HG02588 (cell line): ENCODE measurements at regions not wholly inside any gene's neighbourhood (a gene's known extent, or its start where the extent isn't known, plus 50 kb on each side); places are given as distances from the start of the nearest gene placed in this dataset.

Experiments used
- ATAC-seq: cut with Tn5 transposase; IDR thresholded peaks from one replicate; pipeline ENCODE4 v1.9.1; 2021; ENCODE audit warnings: mild to moderate bottlenecking, moderate library complexity; ENCODE audit not compliant: unreplicated experiment

- ATAC-seq = no peak
Observed at GRCh38 chr3:127484601-127485388, 105.7 kb downstream of the TPRA1 start.

DNA sequence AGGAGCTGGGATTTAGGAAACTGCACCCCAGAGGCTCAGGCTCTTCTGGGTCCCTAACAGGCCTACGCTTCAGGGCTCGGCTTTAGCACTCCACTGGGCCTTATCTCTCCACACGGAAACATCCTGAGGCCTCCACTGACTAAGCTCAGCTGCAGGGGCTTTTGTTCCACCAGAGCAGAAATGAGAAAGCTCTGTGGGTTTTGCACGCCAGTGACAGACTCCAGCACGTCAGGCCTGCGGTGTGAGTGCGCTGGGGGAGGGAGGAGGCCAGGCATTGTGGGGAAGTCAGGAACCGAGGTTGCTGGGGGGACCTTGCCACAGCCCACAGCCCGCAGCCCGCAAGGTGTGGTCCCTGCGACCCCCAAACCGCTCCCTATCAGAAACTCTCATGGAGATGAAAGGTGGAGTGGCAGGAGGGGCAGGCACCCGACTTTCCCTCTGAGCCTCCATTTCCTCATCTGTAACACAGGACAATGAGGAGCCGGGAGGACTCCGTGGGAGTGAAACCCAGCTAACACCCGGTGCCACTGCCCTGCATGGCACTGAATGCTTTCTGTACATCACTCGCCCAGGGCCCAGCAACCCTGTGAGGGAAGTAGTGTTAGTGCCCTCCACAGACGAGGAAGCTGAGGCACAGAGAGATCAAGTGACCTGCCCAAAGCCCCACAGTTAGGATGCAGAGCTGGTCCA is 106.5 kb downstream of the TPRA1 start:
- ATAC-seq = peak; percentile 81

GRCh38 chr3:127483005-127483641 is 107.4 kb downstream of the TPRA1 start:
- ATAC-seq = no peak

DNA sequence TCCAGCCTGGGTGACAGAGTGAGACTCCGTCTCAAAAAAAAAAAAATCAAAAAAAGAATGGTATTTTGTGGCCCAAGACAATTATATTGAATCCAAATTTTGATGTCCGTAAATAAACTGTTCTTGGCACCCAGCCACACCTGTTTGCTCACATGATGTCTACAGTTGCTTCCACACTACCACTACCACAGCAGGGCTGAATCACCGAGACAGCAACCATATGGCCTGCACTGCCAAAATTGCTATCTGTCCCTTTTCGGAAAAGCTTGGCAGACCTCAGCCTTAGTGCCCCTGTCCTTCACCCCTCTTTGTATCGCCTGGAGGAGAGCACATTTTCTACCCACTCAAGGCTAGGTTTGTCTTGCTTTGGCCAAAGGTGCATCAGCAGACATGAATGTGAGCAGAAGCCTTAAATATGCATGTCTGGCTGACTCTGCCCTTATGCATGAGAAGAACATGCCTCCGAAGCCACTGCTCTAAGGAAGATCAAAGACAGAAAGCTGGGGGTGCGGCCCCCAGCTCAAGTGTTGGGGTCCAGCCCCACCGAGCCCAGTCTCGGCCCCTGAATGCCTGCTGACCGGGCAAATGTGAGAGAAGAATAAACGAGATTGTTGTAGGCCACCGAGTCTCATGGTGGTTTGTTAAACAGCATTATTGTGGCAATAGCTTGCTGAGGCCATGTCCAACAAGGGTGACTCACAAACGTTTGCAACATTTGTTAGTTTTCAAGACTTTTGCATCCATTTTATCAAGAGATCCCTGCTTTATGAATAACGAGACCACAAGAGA is 108.1 kb downstream of the TPRA1 start:
- no peak for ATAC-seq

GRCh38 chr3:127480196-127480954 is 110.2 kb downstream of the TPRA1 start:
- no peak for ATAC-seq

DNA sequence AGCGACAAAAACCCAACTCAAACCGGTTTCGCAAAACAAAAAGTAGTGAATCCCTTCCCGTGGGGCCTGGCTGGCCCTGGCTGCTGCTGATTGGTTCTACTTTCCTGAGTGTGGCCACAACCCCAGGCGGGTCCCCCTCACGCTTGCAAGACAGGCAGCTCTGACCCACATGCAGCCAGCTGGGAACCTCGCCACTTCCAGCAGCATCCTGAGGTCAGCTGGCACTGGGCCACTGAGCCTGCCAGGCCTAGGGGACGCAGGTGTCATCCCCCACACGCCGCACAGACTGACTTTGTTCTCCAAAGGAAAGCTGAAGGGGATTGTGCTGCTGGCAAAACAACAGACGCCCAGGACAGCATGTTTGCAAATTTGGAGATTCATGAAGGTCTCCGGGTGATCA is 111.1 kb downstream of the TPRA1 start:
- ATAC-seq = no peak

DNA sequence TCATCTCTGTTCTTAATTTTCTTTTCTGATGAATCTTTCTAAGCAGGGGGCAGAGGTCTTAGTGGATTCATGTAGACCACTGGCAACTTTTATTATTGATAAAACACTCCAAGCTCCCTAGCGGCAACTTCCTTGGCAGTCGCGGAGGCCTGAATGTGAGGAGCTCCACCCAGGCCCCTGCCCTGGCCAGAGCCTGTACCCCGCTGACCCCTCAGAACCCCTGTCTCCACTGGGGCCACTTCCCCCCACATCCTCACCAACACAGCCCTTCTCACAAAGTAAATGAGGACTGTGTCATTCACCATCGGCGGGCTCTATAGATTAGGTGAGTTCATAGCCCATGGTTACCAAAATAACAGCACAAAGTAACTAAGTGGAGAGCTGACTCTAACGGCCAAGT is 111.6 kb downstream of the TPRA1 start:
- no peak for ATAC-seq

DNA sequence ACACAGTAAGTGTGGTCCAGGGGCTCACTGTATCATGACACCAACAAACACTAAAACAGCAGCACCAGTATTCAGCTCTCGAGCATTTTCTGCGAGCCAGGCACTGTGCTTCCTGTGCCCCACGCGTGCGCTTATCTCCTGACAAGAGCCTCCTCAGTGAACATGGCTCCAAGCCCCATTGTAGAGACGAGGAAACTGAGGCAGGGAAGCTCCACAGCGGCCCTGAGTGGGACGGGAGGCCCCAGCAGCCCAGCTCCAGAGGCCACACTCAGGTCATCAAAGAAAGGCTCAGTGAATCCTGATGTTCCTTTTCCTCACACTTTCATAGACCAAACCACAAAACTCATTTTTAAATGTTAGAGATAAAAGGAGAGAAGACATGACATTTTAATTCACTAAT is 113.1 kb downstream of the TPRA1 start:
- no peak for ATAC-seq

GRCh38 chr3:127476936-127477335 is 113.6 kb downstream of the TPRA1 start:
- no peak for ATAC-seq

DNA sequence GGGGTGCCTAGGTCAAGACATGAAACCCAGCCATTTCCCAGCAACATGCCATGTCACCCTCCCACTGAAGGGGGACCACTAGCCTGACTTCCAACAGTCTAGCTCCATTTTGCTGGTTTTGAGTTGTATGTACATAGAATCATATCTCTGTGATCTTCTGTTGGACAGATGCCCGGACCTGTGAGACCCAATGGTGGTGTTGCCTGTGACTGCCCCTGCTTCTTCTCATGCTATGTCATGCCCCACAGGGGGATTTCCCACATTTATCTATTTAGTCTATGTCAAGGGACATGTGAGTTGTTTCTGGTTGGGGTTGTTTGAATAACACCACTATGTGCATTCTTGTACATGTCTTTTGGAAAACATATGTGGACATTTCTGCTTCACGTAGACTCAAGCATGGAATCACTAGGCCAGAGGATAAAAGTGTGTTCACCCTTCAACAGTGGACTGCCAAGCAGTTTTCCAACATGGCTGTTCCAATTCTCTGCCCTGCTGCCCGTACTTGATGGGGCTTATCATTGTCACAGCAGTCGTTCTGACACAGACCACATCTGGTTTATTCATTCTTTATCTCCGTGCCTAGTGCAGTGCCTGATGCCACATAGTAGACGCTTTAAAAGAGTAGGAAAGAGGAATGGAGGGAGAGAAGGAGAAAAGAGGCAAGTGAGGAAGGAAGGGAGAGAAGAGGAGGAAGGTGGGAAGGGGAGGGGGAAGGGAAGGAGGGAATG is 114.4 kb downstream of the TPRA1 start:
- no peak for ATAC-seq

DNA sequence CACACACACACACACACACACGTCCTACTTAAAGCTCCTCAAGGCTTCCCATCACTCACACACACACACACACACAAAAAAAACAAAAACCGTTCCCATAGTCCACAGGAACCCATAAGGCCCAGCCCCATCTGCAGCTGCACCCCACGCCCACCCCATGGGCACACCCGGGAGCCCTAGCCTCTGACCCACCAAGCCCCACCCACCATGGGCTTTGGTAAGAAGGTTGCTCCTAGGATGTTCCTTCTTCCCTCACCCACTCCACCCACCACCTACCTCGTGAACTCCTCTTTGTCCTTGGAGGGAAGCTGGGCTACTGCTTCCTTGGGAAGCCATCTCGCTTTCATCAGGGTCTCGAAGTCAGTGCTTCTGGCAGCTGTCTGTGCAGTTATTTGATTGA is 115.1 kb downstream of the TPRA1 start:
- ATAC-seq = no peak

DNA sequence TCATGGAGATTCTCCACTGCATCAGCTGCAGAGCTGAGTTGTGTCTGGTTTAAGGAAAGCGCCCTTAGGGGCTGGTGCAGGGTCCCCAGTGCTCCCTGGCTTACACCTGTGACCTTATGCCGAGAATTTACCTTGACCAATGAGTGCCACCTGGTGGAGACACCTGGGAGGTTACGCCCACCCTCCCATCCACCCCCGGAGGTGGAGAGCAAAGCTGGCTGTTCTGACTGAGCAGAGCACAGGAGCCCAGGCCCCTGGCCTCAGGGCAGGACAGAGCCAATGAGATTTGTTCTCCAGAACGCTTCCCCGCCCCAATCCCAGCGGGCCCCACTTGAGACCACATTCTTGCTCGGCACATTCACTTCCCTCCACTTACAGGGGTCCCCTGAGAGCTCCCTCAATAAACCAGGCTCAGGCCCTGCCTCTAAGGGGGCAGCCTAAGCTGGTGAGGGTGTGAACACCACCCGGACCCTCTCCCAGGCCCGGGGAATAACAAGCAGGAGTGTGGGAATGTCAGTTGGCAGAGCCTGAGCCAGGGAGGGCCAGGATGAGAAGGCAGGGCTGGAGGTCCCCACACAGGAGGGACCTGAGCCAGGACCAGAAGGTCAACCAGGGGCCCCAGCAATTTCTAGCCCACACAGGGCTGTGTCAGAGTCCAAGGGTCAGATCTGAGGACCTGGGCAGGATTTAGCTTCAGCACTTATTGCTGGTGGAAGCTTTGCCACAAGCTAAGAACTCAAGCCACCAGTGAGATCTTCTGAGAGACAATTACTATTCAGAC is 117.1 kb downstream of the TPRA1 start:
- ATAC-seq = no peak

DNA sequence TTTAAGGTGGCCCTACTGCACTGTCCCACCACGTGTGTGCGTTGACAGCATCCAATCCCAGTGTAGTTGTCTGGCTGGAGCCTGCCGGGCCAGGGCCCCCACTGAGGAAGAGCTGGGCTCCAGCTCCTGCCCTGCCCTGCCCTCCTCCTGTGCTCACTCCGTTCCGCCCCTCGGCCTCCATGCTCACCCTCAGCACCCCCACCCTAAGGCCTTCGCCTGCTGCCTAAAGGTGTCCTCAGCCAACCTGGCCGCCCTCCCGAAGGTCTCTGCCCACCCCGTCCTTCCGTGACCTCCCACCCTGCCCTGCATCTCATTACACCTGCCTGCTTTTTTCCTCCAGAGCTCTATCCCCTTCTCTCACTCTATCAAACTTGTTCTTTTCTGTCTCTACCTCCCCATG is 118.0 kb downstream of the TPRA1 start:
- no peak for ATAC-seq

- no peak for ATAC-seq
Observed at GRCh38 chr3:127471142-127471541, 119.4 kb downstream of the TPRA1 start.

DNA sequence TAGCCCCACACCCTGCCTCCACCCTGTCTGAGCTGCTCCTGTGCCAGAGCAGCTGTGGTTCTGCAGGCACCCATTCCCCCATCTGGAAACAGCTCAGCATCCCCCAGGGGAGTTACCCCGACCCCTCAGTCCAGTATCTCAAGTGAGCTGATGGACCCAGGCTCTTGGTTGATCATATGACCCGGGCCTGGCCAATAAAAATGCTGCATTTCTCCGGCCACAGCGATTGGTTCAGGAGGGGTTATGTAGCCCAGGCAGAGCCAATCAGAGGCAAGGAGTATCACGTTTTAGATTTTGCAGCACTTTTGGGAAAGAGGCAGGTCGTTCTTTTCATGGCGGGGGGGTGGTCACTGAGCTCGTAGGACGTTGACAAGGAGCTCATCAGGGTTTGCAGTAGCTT is 120.8 kb downstream of the TPRA1 start:
- ATAC-seq = no peak

GRCh38 chr3:127467391-127467790 is 123.1 kb downstream of the TPRA1 start:
- no peak for ATAC-seq

DNA sequence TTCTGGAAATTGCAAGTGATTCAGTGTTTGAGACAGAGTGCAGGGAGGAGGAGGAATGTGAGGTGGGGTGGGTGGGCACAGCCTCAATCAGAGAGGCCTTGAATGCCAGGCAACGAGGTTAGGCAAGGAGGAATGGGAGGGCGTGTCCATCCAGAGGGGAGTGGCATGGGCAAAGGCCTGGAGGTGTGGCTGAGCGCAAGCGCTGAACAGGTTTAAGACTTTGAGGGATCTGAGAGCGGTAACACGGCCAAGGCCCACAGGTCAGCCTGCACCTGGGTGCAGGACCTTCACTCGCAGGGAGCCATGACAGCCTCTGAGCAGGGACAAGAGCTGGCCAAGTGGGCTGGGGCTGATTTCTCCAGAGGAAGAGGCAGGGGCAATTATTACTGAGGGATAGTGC is 125.9 kb downstream of the TPRA1 start:
- ATAC-seq = no peak

DNA sequence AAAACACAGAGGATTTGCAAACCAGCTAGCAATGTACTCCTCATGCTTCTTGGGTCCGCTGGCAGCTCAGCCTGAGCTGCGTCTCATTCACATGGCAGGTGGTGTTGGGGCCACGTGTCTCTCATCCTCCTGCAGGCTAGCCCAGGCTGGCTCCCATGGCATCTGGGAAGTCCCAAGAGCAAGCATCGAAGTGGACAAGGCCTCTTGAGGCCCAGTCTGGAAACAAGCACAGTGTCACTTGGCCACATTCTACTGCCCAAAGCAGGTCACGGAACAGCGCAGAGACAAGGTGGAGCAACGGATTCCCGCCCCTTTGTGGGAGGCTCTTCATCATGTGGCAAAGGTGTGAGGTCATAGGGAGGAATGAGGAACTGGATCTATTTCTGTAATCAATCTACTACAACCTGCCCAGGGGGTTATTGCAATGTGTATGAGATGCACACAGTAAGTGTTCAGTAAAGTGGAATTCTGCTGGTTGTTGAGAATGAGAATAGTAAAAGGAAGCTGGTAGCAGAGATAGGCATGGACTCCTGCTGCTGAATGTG is 128.3 kb downstream of the TPRA1 start:
- ATAC-seq = no peak
